Esophagus muscularis mucosa (tissue), 4 donors: ENCODE measurements at regions not wholly inside any gene's neighbourhood (a gene's known extent, or its start where the extent isn't known, plus 50 kb on each side); places are given as distances from the start of the nearest gene placed in this dataset.

Experiments
- EP300 ChIP-seq: sonication (generic); formaldehyde crosslinking; IDR thresholded peaks from one replicate; pipeline ENCODE4 v1.6.1; 2017; ENCODE audit warnings: antibody characterized with exemption
- POLR2AphosphoS5 ChIP-seq, 2 donors: sonication (generic); formaldehyde crosslinking; IDR thresholded peaks; one replicate each; pipeline ENCODE4 v1.6.1; 2017; ENCODE audit warnings: antibody characterized with exemption in 2 of 2
- TF ChIP-seq, protein P1 (sequence below), 3 experiments: fragments of 200-600 bp in 2 of 3; fragments of 450-650 bp in 1 of 3; sonication (generic) in 2 of 3; IDR thresholded peaks; one replicate each; pipeline ENCODE4 v1.5.1; 2017 to 2019; ENCODE audit warnings: antibody characterized with exemption in 3 of 3, mild to moderate bottlenecking in 2 of 3, moderate library complexity in 1 of 3

DNA sequence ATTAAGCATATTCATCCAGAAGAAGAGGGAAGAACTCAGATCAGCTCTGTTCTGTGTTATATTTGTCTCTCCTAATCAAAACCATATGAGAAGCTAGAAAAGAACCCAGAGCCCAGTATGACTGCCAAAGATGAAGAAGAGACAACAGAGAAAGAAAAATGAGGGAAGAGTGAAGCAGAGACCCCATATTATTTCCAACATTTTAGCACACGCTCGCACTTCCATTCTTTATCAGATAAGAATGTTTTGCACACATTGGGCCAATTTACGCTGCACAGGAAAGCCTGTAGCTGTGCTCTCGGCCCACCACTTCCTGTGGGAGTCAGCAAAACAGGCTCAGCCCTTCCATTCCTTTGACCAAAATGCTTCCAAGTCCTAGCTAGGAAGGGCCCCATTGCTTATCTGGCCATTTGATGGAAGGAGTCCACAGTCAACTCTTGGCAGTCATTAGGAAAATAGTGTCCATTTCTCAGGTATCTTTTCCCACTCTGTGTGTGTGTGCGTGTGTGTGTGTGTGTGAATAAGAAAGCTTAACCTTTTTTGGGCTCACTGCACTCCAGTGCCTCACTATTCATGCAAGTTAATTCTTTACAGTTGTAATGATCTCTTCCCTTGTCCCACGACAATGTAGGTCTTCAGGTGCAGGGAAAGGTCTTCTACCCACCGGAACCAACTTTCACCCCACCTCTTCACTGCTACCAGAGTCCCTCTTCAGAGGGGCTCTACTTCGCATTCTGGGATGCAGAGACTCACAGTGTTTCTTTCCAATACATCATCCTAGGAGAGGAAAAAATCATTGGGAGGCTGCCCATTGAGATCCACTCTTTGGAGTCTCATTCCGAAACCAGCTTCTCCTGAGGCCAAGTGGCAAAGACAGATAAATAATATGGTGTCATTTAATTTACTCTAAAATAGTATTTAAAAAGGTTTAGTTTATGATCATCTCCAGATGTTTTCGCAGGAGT, 237.5 kb downstream of the COG6 start:
- TF ChIP-seq, protein P1, sequence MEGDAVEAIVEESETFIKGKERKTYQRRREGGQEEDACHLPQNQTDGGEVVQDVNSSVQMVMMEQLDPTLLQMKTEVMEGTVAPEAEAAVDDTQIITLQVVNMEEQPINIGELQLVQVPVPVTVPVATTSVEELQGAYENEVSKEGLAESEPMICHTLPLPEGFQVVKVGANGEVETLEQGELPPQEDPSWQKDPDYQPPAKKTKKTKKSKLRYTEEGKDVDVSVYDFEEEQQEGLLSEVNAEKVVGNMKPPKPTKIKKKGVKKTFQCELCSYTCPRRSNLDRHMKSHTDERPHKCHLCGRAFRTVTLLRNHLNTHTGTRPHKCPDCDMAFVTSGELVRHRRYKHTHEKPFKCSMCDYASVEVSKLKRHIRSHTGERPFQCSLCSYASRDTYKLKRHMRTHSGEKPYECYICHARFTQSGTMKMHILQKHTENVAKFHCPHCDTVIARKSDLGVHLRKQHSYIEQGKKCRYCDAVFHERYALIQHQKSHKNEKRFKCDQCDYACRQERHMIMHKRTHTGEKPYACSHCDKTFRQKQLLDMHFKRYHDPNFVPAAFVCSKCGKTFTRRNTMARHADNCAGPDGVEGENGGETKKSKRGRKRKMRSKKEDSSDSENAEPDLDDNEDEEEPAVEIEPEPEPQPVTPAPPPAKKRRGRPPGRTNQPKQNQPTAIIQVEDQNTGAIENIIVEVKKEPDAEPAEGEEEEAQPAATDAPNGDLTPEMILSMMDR (IDR thresholded peaks at IDR 0.05) = no peak
- TF ChIP-seq POLR2AphosphoS5 (IDR thresholded peaks at IDR 0.05) (no peak), EP300 (no peak)
